GM23338 (cell line): ENCODE measurements at regions not wholly inside any gene's neighbourhood (a gene's known extent, or its start where the extent isn't known, plus 50 kb on each side); places are given as distances from the start of the nearest gene placed in this dataset.

Experiments
- ATAC-seq: fragments of 200-7000 bp; cut with Tn5 transposase; 3 replicates; pipeline ENCODE4 v1.9.1; 2020
- DNase-seq: peaks from one replicate; pipeline ENCODE4 v3.0.0-alpha.2; 2015; ENCODE audit warnings: low spot score
- H2AFZ ChIP-seq: fragments of 200-600 bp; sonication (generic); 2 replicates; pipeline ENCODE4 v1.8.0; 2016; ENCODE audit warnings: antibody characterized with exemption, mild to moderate bottlenecking, moderate library complexity
- H3F3A ChIP-seq: fragments of 200-600 bp; sonication (generic); replicated peaks from 2 replicates; pipeline ENCODE4 v1.8.0; 2017; ENCODE audit warnings: antibody characterized with exemption, mixed run types, low read depth
- H3K27ac ChIP-seq: fragments of 200-600 bp; sonication (generic); 2 replicates; pipeline ENCODE4 v1.6.1; 2016; ENCODE audit warnings: low read depth
- H3K27me3 ChIP-seq: fragments of 200-600 bp; sonication (generic); 2 replicates; pipeline ENCODE4 v1.8.0; 2016; ENCODE audit warnings: mild to moderate bottlenecking, mixed run types, moderate library complexity; ENCODE audit not compliant: insufficient read depth
- H3K36me3 ChIP-seq: fragments of 200-600 bp; sonication (generic); 2 replicates; pipeline ENCODE4 v1.8.0; 2016; ENCODE audit warnings: mild to moderate bottlenecking; ENCODE audit not compliant: insufficient read depth
- H3K4me1 ChIP-seq: fragments of 200-600 bp; sonication (generic); 2 replicates; pipeline ENCODE4 v1.8.0; 2016; ENCODE audit warnings: mild to moderate bottlenecking, moderate library complexity; ENCODE audit not compliant: insufficient read depth
- H3K4me2 ChIP-seq: fragments of 200-600 bp; sonication (generic); 2 replicates; pipeline ENCODE4 v1.7.1; 2017; ENCODE audit warnings: mixed run types
- H3K4me3 ChIP-seq: fragments of 200-600 bp; sonication (generic); 2 replicates; pipeline ENCODE4 v1.6.1; 2016; ENCODE audit warnings: mixed run types
- H3K79me2 ChIP-seq: fragments of 200-600 bp; sonication (generic); replicated peaks from 2 replicates; pipeline ENCODE4 v1.8.0; 2017; ENCODE audit warnings: mild to moderate bottlenecking; ENCODE audit not compliant: insufficient read depth
- H3K9me2 ChIP-seq: fragments of 200-600 bp; sonication (generic); 2 replicates; pipeline ENCODE4 v1.8.0; 2017; ENCODE audit not compliant: insufficient read depth
- H4K20me1 ChIP-seq: fragments of 200-600 bp; sonication (generic); replicated peaks from 2 replicates; pipeline ENCODE4 v1.8.0; 2017; ENCODE audit warnings: mild to moderate bottlenecking; ENCODE audit not compliant: insufficient read depth
- H3K27ac Mint-ChIP-seq: 2 replicates; pipeline ENCODE4 v1.8.0; 2020; ENCODE audit warnings: inconsistent platforms, mild to moderate bottlenecking, moderate library complexity, mixed read lengths
- H3K27me3 Mint-ChIP-seq: 3 replicates; pipeline ENCODE4 v1.8.0; 2022; ENCODE audit warnings: low read depth, mild to moderate bottlenecking, moderate library complexity, mixed read lengths, inconsistent platforms; ENCODE audit not compliant: insufficient read depth, poor library complexity
- H3K36me3 Mint-ChIP-seq: 3 replicates; pipeline ENCODE4 v1.8.0; 2021; ENCODE audit warnings: low read depth, mild to moderate bottlenecking, inconsistent platforms, moderate library complexity, mixed read lengths
- H3K4me1 Mint-ChIP-seq: 3 replicates; pipeline ENCODE4 v1.8.0; 2020; ENCODE audit warnings: mild to moderate bottlenecking, inconsistent platforms, mixed read lengths
- H3K4me3 Mint-ChIP-seq: 3 replicates; pipeline ENCODE4 v1.8.0; 2021; ENCODE audit warnings: moderate library complexity, mild to moderate bottlenecking, inconsistent platforms, mixed read lengths
- H3K9me3 Mint-ChIP-seq: 3 replicates; pipeline ENCODE4 v1.8.0; 2020; ENCODE audit warnings: moderate library complexity, mild to moderate bottlenecking, inconsistent platforms, mixed read lengths
- EZH2phosphoT487 ChIP-seq: fragments of 200-600 bp; sonication (generic); IDR thresholded peaks from one replicate; pipeline ENCODE4 v1.8.1; 2018; ENCODE audit warnings: antibody characterized with exemption; ENCODE audit not compliant: unreplicated experiment
- NANOG ChIP-seq: IDR thresholded peaks from 2 replicates; pipeline ENCODE4 v1.6.1; 2016; ENCODE audit warnings: antibody characterized with exemption, borderline replicate concordance
- POLR2AphosphoS5 ChIP-seq: IDR thresholded peaks from 2 replicates; pipeline ENCODE4 v1.6.1; 2016; ENCODE audit warnings: antibody characterized with exemption, low read depth
- STAT1 ChIP-seq: IDR thresholded peaks from one replicate; pipeline ENCODE4 v1.6.1; 2016; ENCODE audit warnings: antibody characterized with exemption; ENCODE audit not compliant: unreplicated experiment
- ZNF114 ChIP-seq: fragments of 250-450 bp; sonication (Bioruptor Pico); IDR thresholded peaks from 2 replicates; pipeline ENCODE4 v1.5.0; 2020; ENCODE audit warnings: mild to moderate bottlenecking, moderate library complexity
- ZNF331 ChIP-seq: fragments of 250-450 bp; sonication (Bioruptor Pico); IDR thresholded peaks from 2 replicates; pipeline ENCODE4 v1.5.0; 2020; ENCODE audit warnings: low read depth, mild to moderate bottlenecking, moderate library complexity
- TF ChIP-seq, protein P1 (sequence below): IDR thresholded peaks from one replicate; pipeline ENCODE4 v1.6.1; 2018; ENCODE audit warnings: antibody characterized with exemption; ENCODE audit not compliant: unreplicated experiment
- TF ChIP-seq, protein P2 (sequence below), 2 experiments: fragments of 200-600 bp in 1 of 2; sonication (generic) in 1 of 2; conservative IDR thresholded peaks; 2 replicates each; pipeline versions ENCODE4 v1.5.1 to v1.6.1; 2016 to 2017; ENCODE audit warnings: antibody characterized with exemption in 2 of 2, low read depth in 2 of 2, mild to moderate bottlenecking in 2 of 2, moderate library complexity in 1 of 2

DNA sequence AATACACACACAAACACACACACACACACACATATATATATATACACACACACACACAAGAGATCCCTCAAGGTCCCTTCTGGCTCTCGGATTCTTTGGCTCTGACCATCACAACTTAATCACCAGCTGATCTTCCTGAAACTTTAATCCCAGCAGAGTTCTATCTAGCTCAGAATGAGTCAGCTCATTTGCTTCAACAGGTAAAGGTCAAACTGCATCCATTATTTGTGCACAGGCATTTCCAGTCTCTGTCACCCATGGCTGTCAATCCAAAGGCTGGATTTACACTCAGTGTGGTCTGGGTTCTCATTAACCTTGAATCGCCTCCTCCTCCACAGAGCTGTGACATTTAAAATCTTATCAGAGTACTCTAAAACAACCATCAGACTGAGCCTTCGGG is 113.3 kb upstream of the TMPO start:
- H2AFZ ChIP-seq: peak overlapping the region; percentile 56; the same call in 1 of the 2 replicates
- peaks cover 20% of the 10 kb centered on the region for H3K9me2 ChIP-seq
- no peaks in the 10 kb centered on the region for H4K20me1 ChIP-seq
- H3K4me2 ChIP-seq: no peak overlapping the region
- peak overlapping the region; percentile 77; the same call in 1 of the 2 replicates for H3K27ac Mint-ChIP-seq
- DNase-seq: no peak
- H3F3A ChIP-seq: no peaks in the 10 kb centered on the region
- H3K27ac ChIP-seq: no peak overlapping the region
- no peaks in the 10 kb centered on the region for H3K79me2 ChIP-seq
- peaks cover 6% of the 10 kb centered on the region; the same call in 2 of the 3 replicates for H3K9me3 Mint-ChIP-seq
- H3K4me3 ChIP-seq: no peak overlapping the region
- H3K4me1 Mint-ChIP-seq: peaks cover 49% of the 10 kb centered on the region
- H3K36me3 Mint-ChIP-seq: peaks cover 4% of the 10 kb centered on the region
- no peak for ATAC-seq
- TF ChIP-seq EZH2phosphoT487 (no peak), STAT1 (no peak), ZNF331 (CRISPR knock-in tag) (no peak), ZNF114 (CRISPR knock-in tag) (no peak), NANOG (no peak)
- no peak overlapping the region for H3K4me3 Mint-ChIP-seq
- H3K27me3 ChIP-seq: no peaks in the 10 kb centered on the region
- H3K36me3 ChIP-seq: no peaks in the 10 kb centered on the region
- peaks cover 33% of the 10 kb centered on the region for H3K4me1 ChIP-seq
- peaks cover 3% of the 10 kb centered on the region for H3K27me3 Mint-ChIP-seq

DNA sequence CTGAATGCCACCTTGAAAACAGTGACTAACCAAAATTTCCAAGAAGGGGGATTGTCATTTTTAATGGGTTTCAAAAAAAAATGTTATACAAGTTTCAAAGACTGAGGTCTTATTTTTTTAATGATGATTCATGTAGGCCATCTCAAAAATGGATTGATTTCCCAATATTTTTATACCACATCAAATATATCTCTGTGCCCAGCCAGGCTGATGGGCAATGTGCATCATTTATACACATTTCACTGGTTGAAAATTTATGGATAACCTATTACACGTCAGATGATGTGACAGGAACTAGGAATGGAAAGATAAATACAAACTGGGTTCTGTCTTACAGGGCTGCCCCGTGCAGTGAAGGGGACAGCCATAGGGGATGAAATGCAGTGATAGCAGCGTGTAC is 112.7 kb upstream of the TMPO start:
- no peak for DNase-seq
- peaks cover 11% of the 10 kb centered on the region; the same call in 2 of the 3 replicates for H3K9me3 Mint-ChIP-seq
- Histone ChIP-seq H3K9me2 (peaks cover 25% of the 10 kb centered on the region), H3K36me3 (no peaks in the 10 kb centered on the region), H3K79me2 (no peaks in the 10 kb centered on the region), H4K20me1 (no peaks in the 10 kb centered on the region), H3K27ac (no peak overlapping the region), H3K27me3 (no peaks in the 10 kb centered on the region), H3K4me2 (no peak overlapping the region), H3K4me3 (no peak overlapping the region), H3K4me1 (peaks cover 33% of the 10 kb centered on the region), H3F3A (no peaks in the 10 kb centered on the region), H2AFZ (no peak overlapping the region)
- TF ChIP-seq, protein P1, sequence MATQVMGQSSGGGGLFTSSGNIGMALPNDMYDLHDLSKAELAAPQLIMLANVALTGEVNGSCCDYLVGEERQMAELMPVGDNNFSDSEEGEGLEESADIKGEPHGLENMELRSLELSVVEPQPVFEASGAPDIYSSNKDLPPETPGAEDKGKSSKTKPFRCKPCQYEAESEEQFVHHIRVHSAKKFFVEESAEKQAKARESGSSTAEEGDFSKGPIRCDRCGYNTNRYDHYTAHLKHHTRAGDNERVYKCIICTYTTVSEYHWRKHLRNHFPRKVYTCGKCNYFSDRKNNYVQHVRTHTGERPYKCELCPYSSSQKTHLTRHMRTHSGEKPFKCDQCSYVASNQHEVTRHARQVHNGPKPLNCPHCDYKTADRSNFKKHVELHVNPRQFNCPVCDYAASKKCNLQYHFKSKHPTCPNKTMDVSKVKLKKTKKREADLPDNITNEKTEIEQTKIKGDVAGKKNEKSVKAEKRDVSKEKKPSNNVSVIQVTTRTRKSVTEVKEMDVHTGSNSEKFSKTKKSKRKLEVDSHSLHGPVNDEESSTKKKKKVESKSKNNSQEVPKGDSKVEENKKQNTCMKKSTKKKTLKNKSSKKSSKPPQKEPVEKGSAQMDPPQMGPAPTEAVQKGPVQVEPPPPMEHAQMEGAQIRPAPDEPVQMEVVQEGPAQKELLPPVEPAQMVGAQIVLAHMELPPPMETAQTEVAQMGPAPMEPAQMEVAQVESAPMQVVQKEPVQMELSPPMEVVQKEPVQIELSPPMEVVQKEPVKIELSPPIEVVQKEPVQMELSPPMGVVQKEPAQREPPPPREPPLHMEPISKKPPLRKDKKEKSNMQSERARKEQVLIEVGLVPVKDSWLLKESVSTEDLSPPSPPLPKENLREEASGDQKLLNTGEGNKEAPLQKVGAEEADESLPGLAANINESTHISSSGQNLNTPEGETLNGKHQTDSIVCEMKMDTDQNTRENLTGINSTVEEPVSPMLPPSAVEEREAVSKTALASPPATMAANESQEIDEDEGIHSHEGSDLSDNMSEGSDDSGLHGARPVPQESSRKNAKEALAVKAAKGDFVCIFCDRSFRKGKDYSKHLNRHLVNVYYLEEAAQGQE: no peak
- TF ChIP-seq ZNF331 (CRISPR knock-in tag): no peak
- TF ChIP-seq POLR2AphosphoS5: no peak
- TF ChIP-seq NANOG: no peak
- no peak for TF ChIP-seq EZH2phosphoT487
- TF ChIP-seq, protein P2, sequence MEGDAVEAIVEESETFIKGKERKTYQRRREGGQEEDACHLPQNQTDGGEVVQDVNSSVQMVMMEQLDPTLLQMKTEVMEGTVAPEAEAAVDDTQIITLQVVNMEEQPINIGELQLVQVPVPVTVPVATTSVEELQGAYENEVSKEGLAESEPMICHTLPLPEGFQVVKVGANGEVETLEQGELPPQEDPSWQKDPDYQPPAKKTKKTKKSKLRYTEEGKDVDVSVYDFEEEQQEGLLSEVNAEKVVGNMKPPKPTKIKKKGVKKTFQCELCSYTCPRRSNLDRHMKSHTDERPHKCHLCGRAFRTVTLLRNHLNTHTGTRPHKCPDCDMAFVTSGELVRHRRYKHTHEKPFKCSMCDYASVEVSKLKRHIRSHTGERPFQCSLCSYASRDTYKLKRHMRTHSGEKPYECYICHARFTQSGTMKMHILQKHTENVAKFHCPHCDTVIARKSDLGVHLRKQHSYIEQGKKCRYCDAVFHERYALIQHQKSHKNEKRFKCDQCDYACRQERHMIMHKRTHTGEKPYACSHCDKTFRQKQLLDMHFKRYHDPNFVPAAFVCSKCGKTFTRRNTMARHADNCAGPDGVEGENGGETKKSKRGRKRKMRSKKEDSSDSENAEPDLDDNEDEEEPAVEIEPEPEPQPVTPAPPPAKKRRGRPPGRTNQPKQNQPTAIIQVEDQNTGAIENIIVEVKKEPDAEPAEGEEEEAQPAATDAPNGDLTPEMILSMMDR (conservative IDR thresholded peaks at IDR 0.05; ENCODE audit: low read depth in 2 of 2): no peak
- no peak for TF ChIP-seq STAT1
- no peak overlapping the region for H3K4me3 Mint-ChIP-seq
- H3K4me1 Mint-ChIP-seq: peaks cover 48% of the 10 kb centered on the region
- H3K36me3 Mint-ChIP-seq: peaks cover 7% of the 10 kb centered on the region
- H3K27ac Mint-ChIP-seq: no peak overlapping the region
- peaks cover 3% of the 10 kb centered on the region for H3K27me3 Mint-ChIP-seq
- ATAC-seq: no peak
